Smooth muscle cell (in vitro differentiated cells): ENCODE measurements at regions not wholly inside any gene's neighbourhood (a gene's known extent, or its start where the extent isn't known, plus 50 kb on each side); places are given as distances from the start of the nearest gene placed in this dataset.

ENCODE experiments used
- DNase-seq: peaks from one replicate; lab custom pipeline; 2025; ENCODE audit not compliant: unreplicated experiment; lab: John Stamatoyannopoulos, UW
- H2AFZ ChIP-seq: fragments of 200-600 bp; sonication (generic); 2 replicates; pipeline ENCODE4 v1.6.0; 2016; ENCODE audit warnings: antibody characterized with exemption, low read depth, mild to moderate bottlenecking
- H3F3A ChIP-seq: fragments of 200-600 bp; sonication (generic); 2 replicates; pipeline ENCODE4 v1.6.0; 2017; ENCODE audit warnings: antibody characterized with exemption, low read depth
- H3K27ac ChIP-seq: fragments of 200-600 bp; sonication (generic); 2 replicates; pipeline ENCODE4 v1.5.1; 2016; ENCODE audit warnings: low read depth, mild to moderate bottlenecking
- H3K27me3 ChIP-seq: fragments of 200-600 bp; sonication (generic); 2 replicates; pipeline ENCODE4 v1.6.1; 2016; ENCODE audit warnings: low read depth, mild to moderate bottlenecking
- H3K36me3 ChIP-seq: fragments of 200-600 bp; sonication (generic); 2 replicates; pipeline ENCODE4 v1.5.1; 2016; ENCODE audit warnings: low read depth
- H3K4me1 ChIP-seq: fragments of 200-600 bp; sonication (generic); 2 replicates; pipeline ENCODE4 v1.5.1; 2016; ENCODE audit warnings: low read depth
- H3K4me2 ChIP-seq: fragments of 200-600 bp; sonication (generic); 2 replicates; pipeline ENCODE4 v1.6.0; 2016; ENCODE audit warnings: mild to moderate bottlenecking
- H3K4me3 ChIP-seq: fragments of 200-600 bp; sonication (generic); 2 replicates; pipeline ENCODE4 v1.5.1; 2016; ENCODE audit warnings: mild to moderate bottlenecking
- H3K79me2 ChIP-seq: fragments of 200-600 bp; sonication (generic); 2 replicates; pipeline ENCODE4 v1.6.0; 2016; ENCODE audit warnings: low read depth, mild to moderate bottlenecking
- H3K9ac ChIP-seq: fragments of 200-600 bp; sonication (generic); 2 replicates; pipeline ENCODE4 v1.6.0; 2016; ENCODE audit warnings: low read depth
- H3K9me3 ChIP-seq: fragments of 200-600 bp; sonication (generic); replicated peaks from 2 replicates; pipeline ENCODE4 v1.5.1; 2016; ENCODE audit warnings: low read depth
- H4K20me1 ChIP-seq: fragments of 200-600 bp; sonication (generic); 2 replicates; pipeline ENCODE4 v1.6.0; 2016; ENCODE audit warnings: low read depth
- CTCF ChIP-seq: fragments of 200-600 bp; sonication (generic); IDR thresholded peaks from 2 replicates; pipeline ENCODE4 v1.5.1; 2017; ENCODE audit warnings: borderline replicate concordance, mild to moderate bottlenecking, antibody characterized with exemption; ENCODE audit not compliant: insufficient read depth, poor library complexity, severe bottlenecking
- WGBS: methylation state at CpG from one replicate; pipeline ENCODE4 v1.1.7; 2016; ENCODE audit warnings: low lambda C conversion rate; 5-methylcytosine and 5-hydroxymethylcytosine counted together

- peaks cover 35% of the 10 kb centered on the region for H4K20me1 ChIP-seq
- no peak overlapping the region for H3K4me2 ChIP-seq
- TF ChIP-seq CTCF: no peak
- WGBS: 93% methylated on average over 14 of the region's 14 CpGs
- no peaks in the 10 kb centered on the region for H3K27me3 ChIP-seq
- no peak overlapping the region for H3K27ac ChIP-seq
- H3K4me1 ChIP-seq: peaks cover 5% of the 10 kb centered on the region
- no peaks in the 10 kb centered on the region for H3K79me2 ChIP-seq
- H3K4me3 ChIP-seq: no peak overlapping the region
- no peaks in the 10 kb centered on the region for H3K36me3 ChIP-seq
- no peaks in the 10 kb centered on the region for H3F3A ChIP-seq
- no peaks in the 10 kb centered on the region for H3K9me3 ChIP-seq
- H2AFZ ChIP-seq: no peak overlapping the region
- DNase-seq: no peak
- H3K9ac ChIP-seq: no peak overlapping the region
Measured at GRCh38 chr14:100449225-100449987, 126.3 kb downstream of the SLC25A47 start.

GRCh38 chr14:100450049-100450448 lies 126.9 kb downstream of the SLC25A47 start:
- TF ChIP-seq CTCF: no peak
- peaks cover 35% of the 10 kb centered on the region for H4K20me1 ChIP-seq
- no peaks in the 10 kb centered on the region for H3K27me3 ChIP-seq
- no peak overlapping the region for H2AFZ ChIP-seq
- H3K36me3 ChIP-seq: no peaks in the 10 kb centered on the region
- DNase-seq: no peak
- no peak overlapping the region for H3K4me2 ChIP-seq
- H3K9me3 ChIP-seq: no peaks in the 10 kb centered on the region
- H3K9ac ChIP-seq: no peak overlapping the region
- no peak overlapping the region for H3K27ac ChIP-seq
- H3K4me1 ChIP-seq: peaks cover 5% of the 10 kb centered on the region
- 93% methylated on average over 2 of the region's 2 CpGs for WGBS
- no peak overlapping the region for H3K4me3 ChIP-seq
- H3F3A ChIP-seq: no peaks in the 10 kb centered on the region
- no peaks in the 10 kb centered on the region for H3K79me2 ChIP-seq

- 84% methylated on average over 6 of the region's 6 CpGs for WGBS
- Histone ChIP-seq H3K4me3 (no peak overlapping the region), H3K9ac (no peak overlapping the region), H2AFZ (no peak overlapping the region), H3K36me3 (no peaks in the 10 kb centered on the region), H3F3A (no peaks in the 10 kb centered on the region), H3K27me3 (no peaks in the 10 kb centered on the region), H3K27ac (no peak overlapping the region), H3K9me3 (no peaks in the 10 kb centered on the region), H3K4me2 (no peak overlapping the region), H3K79me2 (no peaks in the 10 kb centered on the region), H4K20me1 (peaks cover 30% of the 10 kb centered on the region), H3K4me1 (no peaks in the 10 kb centered on the region)
- no peak for DNase-seq
- TF ChIP-seq CTCF: no peak
Measured at GRCh38 chr14:100450736-100451135, 127.6 kb downstream of the SLC25A47 start.

GRCh38 chr14:100451264-100451663 lies 128.1 kb downstream of the SLC25A47 start:
- Histone ChIP-seq H2AFZ (no peak overlapping the region), H4K20me1 (peaks cover 25% of the 10 kb centered on the region), H3K4me3 (no peak overlapping the region), H3K27me3 (no peaks in the 10 kb centered on the region), H3K4me1 (no peaks in the 10 kb centered on the region), H3K9ac (no peak overlapping the region), H3K27ac (no peak overlapping the region), H3K36me3 (no peaks in the 10 kb centered on the region), H3F3A (no peaks in the 10 kb centered on the region), H3K9me3 (no peaks in the 10 kb centered on the region), H3K79me2 (no peaks in the 10 kb centered on the region), H3K4me2 (no peak overlapping the region)
- 97% methylated on average over 6 of the region's 6 CpGs for WGBS
- no peak for TF ChIP-seq CTCF
- DNase-seq: no peak
